ENCODE measurements at regions not wholly inside any gene's neighbourhood (a gene's known extent, or its start where the extent isn't known, plus 50 kb on each side); places are given as distances from the start of the nearest gene placed in this dataset.

DNA sequence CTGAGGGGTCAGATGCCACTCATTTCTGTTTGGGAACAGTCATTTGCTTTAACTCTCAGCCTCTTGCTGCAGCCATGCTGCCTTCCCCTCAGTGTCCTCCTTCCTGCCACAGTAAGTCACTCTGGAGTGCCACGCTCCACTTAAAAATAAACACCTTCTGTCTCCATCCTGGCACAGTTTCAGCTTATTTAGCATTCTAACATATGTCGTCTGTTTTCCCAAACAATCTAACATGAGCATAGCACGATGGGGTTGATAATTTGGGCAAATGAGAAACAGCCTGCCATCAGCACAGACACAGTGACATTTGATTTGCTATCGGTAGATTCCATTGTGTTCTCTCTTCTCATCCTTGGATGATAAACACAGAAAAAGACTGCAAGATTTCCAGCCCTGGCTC is 768.6 kb downstream of the UQCRFS1 start:
- Histone ChIP-seq H3K4me1 (replicated peaks; ENCODE audit: insufficient read depth) (no peaks in the 10 kb centered on the region), H3F3A (ENCODE audit: insufficient read depth, low read depth) (no peaks in the 10 kb centered on the region), H3K4me3 (no peak overlapping the region), H2AFZ (no peak overlapping the region), H3K79me2 (ENCODE audit: low read depth) (no peaks in the 10 kb centered on the region), H3K36me3 (ENCODE audit: low read depth) (no peaks in the 10 kb centered on the region), H3K9me2 (ENCODE audit: insufficient read depth) (no peaks in the 10 kb centered on the region), H3K9me3 (ENCODE audit: insufficient read depth, low read depth) (no peaks in the 10 kb centered on the region), H3K4me2 (no peak overlapping the region), H3K27ac (no peak overlapping the region), H4K20me1 (ENCODE audit: insufficient read depth) (no peaks in the 10 kb centered on the region), H3K27me3 (ENCODE audit: insufficient read depth, low read depth) (peaks cover 77% of the 10 kb centered on the region)
- ChIA-PET POLR2A (ENCODE audit: unreplicated experiment) (no interaction called here), CTCF (no interaction called here)
- TF ChIP-seq, protein P1, sequence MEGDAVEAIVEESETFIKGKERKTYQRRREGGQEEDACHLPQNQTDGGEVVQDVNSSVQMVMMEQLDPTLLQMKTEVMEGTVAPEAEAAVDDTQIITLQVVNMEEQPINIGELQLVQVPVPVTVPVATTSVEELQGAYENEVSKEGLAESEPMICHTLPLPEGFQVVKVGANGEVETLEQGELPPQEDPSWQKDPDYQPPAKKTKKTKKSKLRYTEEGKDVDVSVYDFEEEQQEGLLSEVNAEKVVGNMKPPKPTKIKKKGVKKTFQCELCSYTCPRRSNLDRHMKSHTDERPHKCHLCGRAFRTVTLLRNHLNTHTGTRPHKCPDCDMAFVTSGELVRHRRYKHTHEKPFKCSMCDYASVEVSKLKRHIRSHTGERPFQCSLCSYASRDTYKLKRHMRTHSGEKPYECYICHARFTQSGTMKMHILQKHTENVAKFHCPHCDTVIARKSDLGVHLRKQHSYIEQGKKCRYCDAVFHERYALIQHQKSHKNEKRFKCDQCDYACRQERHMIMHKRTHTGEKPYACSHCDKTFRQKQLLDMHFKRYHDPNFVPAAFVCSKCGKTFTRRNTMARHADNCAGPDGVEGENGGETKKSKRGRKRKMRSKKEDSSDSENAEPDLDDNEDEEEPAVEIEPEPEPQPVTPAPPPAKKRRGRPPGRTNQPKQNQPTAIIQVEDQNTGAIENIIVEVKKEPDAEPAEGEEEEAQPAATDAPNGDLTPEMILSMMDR (conservative IDR thresholded peaks at IDR 0.05), result no peak
- no peak for TF ChIP-seq EZH2 (IDR thresholded peaks at IDR 0.05; ENCODE audit: low read depth)
- no TSS peak for BruUV-seq (replicated peaks)
- intact Hi-C loops (cut with micrococcal nuclease; ENCODE audit: unreplicated experiment), result no loop called here
- DNase-seq, result no peak

DNA sequence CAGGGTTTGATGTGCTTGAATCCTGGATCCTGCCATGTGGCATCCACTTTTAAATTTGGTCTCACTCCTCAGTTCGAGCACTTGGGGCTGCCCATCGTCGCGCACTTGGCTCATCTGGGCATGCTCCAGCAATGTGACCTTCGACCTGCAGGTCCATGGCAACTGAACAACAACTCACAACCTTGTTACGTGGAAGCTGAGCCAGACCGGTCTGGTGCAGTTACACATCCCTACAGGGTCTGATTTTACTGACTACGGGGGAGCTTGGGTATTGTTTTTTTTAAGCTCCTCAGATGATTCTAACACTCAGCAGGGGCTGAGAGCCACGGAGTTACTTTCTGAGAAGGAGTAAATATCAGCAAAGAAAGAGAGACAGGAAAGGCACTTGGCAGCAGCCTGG is 769.6 kb downstream of the UQCRFS1 start:
- TF ChIP-seq, protein P1 (conservative IDR thresholded peaks at IDR 0.05), result no peak
- TF ChIP-seq EZH2 (IDR thresholded peaks at IDR 0.05; ENCODE audit: low read depth), result no peak
- Histone ChIP-seq H3K4me1 (replicated peaks; ENCODE audit: insufficient read depth) (no peaks in the 10 kb centered on the region), H3F3A (ENCODE audit: insufficient read depth, low read depth) (no peaks in the 10 kb centered on the region), H3K27ac (no peak overlapping the region), H3K79me2 (ENCODE audit: low read depth) (no peaks in the 10 kb centered on the region), H4K20me1 (ENCODE audit: insufficient read depth) (no peaks in the 10 kb centered on the region), H3K36me3 (ENCODE audit: low read depth) (no peaks in the 10 kb centered on the region), H3K9me3 (ENCODE audit: insufficient read depth, low read depth) (no peaks in the 10 kb centered on the region), H3K27me3 (ENCODE audit: insufficient read depth, low read depth) (peaks cover 73% of the 10 kb centered on the region), H3K9me2 (ENCODE audit: insufficient read depth) (no peaks in the 10 kb centered on the region), H2AFZ (no peak overlapping the region), H3K4me3 (no peak overlapping the region), H3K4me2 (no peak overlapping the region)
- no TSS peak for BruUV-seq (replicated peaks)
- intact Hi-C loops (cut with micrococcal nuclease; ENCODE audit: unreplicated experiment), result no loop called here
- DNase-seq, result no peak
- CTCF ChIA-PET, result no interaction called here
- POLR2A ChIA-PET (ENCODE audit: unreplicated experiment), result no interaction called here

DNA sequence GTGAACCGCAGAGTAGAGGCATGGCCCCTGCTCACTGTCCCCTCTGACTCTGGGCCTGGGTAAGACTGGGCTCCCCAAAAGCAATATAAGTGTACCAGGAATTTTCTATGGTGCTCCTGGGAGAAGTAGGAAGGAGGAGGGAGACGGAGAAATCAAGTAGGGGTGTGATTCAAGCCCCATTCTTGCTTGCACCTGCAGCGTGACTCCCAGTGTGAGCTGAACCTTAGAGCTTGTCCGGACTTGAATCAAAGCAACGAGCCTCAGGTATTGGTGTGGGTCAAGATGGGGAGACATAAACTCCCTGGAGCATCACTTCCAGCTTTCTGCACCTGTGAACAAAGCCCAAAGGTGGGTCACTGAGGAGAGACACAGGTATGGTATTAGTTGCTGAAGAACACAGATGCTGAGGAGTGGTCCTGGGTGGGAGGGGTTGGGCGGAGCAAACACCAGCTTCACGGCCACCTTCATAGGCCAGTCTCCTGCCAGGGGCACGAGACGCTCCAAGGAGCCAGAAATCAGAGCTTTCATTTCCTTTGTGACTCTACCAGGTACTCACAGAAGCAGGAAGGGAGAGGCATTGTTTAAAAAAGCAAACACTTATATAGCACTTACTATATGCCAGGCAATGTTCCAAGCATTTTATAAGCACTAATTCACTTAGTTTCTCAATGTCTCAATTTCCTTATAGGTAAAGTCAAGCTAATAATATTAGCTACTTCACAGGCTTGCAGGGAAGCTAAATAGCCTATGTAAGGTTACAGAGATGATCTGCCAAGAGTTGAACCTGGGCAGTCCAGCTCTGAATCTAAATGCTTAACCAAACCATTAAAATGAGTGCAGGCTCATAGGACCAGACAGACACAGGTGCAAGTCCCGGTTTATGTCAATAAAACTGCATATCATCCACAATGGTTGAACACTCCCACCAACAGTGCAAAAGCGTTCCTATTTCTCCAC is 775.3 kb downstream of the UQCRFS1 start:
- ChIA-PET CTCF (interaction anchor here (0.5 kb wide), 1 partner anchor 1170 kb away, joined by 3 read pairs; no protein-coding TSS in a partner anchor), POLR2A (ENCODE audit: unreplicated experiment) (no interaction called here)
- Histone ChIP-seq H4K20me1 (ENCODE audit: insufficient read depth) (no peaks in the 10 kb centered on the region), H3K27me3 (ENCODE audit: insufficient read depth, low read depth) (peaks cover 56% of the 10 kb centered on the region), H3K79me2 (ENCODE audit: low read depth) (no peaks in the 10 kb centered on the region), H3K4me1 (replicated peaks; ENCODE audit: insufficient read depth) (no peaks in the 10 kb centered on the region), H2AFZ (no peak overlapping the region), H3K27ac (no peak overlapping the region), H3K4me2 (no peak overlapping the region), H3K9me3 (ENCODE audit: insufficient read depth, low read depth) (no peaks in the 10 kb centered on the region), H3K36me3 (ENCODE audit: low read depth) (no peaks in the 10 kb centered on the region), H3K4me3 (no peak overlapping the region), H3K9me2 (ENCODE audit: insufficient read depth) (no peaks in the 10 kb centered on the region), H3F3A (ENCODE audit: insufficient read depth, low read depth) (no peaks in the 10 kb centered on the region)
- intact Hi-C loops (cut with micrococcal nuclease; ENCODE audit: unreplicated experiment), result no loop called here
- DNase-seq, result no peak
- no TSS peak for BruUV-seq (replicated peaks)
- TF ChIP-seq EZH2 (IDR thresholded peaks at IDR 0.05; ENCODE audit: low read depth), result no peak
- TF ChIP-seq, protein P1 (conservative IDR thresholded peaks at IDR 0.05), result no peak

Data from PC-9 (cell line).